Sigmoid colon (tissue), 4 donors: ENCODE measurements at regions not wholly inside any gene's neighbourhood (a gene's known extent, or its start where the extent isn't known, plus 50 kb on each side); places are given as distances from the start of the nearest gene placed in this dataset.

Experiments used
- CTCF ChIP-seq, 4 experiments: fragments of 450-650 bp in 3 of 4; fragments of 200-600 bp in 1 of 4; IDR thresholded peaks; one replicate each; pipeline ENCODE4 v1.5.1; 2016 to 2019; ENCODE audit warnings: antibody characterized with exemption in 4 of 4, mild to moderate bottlenecking in 3 of 4, moderate library complexity in 2 of 4
- EP300 ChIP-seq, 4 donors: sonication (generic); formaldehyde crosslinking; IDR thresholded peaks; one replicate each; pipeline ENCODE4 v1.6.1; 2017; ENCODE audit warnings: antibody characterized with exemption in 4 of 4
- POLR2AphosphoS5 ChIP-seq, 4 donors: sonication (generic); formaldehyde crosslinking; IDR thresholded peaks; one replicate each; pipeline ENCODE4 v1.6.1; 2017; ENCODE audit warnings: antibody characterized with exemption in 4 of 4

- TF ChIP-seq CTCF (IDR thresholded peaks at IDR 0.05) (no peak), POLR2AphosphoS5 (IDR thresholded peaks at IDR 0.05) (no peak), EP300 (IDR thresholded peaks at IDR 0.05) (no peak)
Measured at GRCh38 chr12:77606348-77606747, 224.3 kb upstream of the NAV3 start.
